ENCODE measurements at regions not wholly inside any gene's neighbourhood (a gene's known extent, or its start where the extent isn't known, plus 50 kb on each side); places are given as distances from the start of the nearest gene placed in this dataset.

- no peak overlapping the region for H3K4me3 Mint-ChIP-seq
- H3K4me1 Mint-ChIP-seq: peaks cover 13% of the 10 kb centered on the region
- no peak for TF ChIP-seq CTCF (IDR thresholded peaks at IDR 0.05)
- peaks cover 7% of the 10 kb centered on the region for H3K9me3 Mint-ChIP-seq
- DNase-seq: no peak
- H3K27me3 Mint-ChIP-seq (ENCODE audit: low read depth, poor library complexity): peaks cover 4% of the 10 kb centered on the region
- H3K27ac Mint-ChIP-seq: no peak overlapping the region
- no peaks in the 10 kb centered on the region for H3K36me3 Mint-ChIP-seq (ENCODE audit: low read depth)
Measured at GRCh38 chr10:10293041-10293440, 724.6 kb upstream of the CELF2 start.

GRCh38 chr10:10293481-10293951 is 724.2 kb upstream of the CELF2 start:
- TF ChIP-seq CTCF (IDR thresholded peaks at IDR 0.05): no peak
- Mint-ChIP-seq H3K36me3 (ENCODE audit: low read depth) (no peaks in the 10 kb centered on the region), H3K4me1 (peaks cover 13% of the 10 kb centered on the region), H3K27ac (no peak overlapping the region), H3K27me3 (ENCODE audit: low read depth, poor library complexity) (peaks cover 4% of the 10 kb centered on the region), H3K9me3 (peaks cover 7% of the 10 kb centered on the region), H3K4me3 (no peak overlapping the region)
- peak; percentile 26 for DNase-seq

- H3K27me3 Mint-ChIP-seq (ENCODE audit: low read depth, poor library complexity): peaks cover 4% of the 10 kb centered on the region
- peaks cover 7% of the 10 kb centered on the region for H3K9me3 Mint-ChIP-seq
- H3K36me3 Mint-ChIP-seq (ENCODE audit: low read depth): no peaks in the 10 kb centered on the region
- no peak overlapping the region for H3K27ac Mint-ChIP-seq
- peak overlapping the region; percentile 28 for H3K4me3 Mint-ChIP-seq
- DNase-seq: no peak
- TF ChIP-seq CTCF (IDR thresholded peaks at IDR 0.05): no peak
- H3K4me1 Mint-ChIP-seq: peaks cover 13% of the 10 kb centered on the region
Measured at GRCh38 chr10:10294184-10294880, 723.3 kb upstream of the CELF2 start.

- Mint-ChIP-seq H3K36me3 (ENCODE audit: low read depth) (no peaks in the 10 kb centered on the region), H3K27me3 (ENCODE audit: low read depth, poor library complexity) (peaks cover 4% of the 10 kb centered on the region), H3K4me3 (peak overlapping the region; percentile 28), H3K27ac (no peak overlapping the region), H3K4me1 (peaks cover 13% of the 10 kb centered on the region), H3K9me3 (peaks cover 7% of the 10 kb centered on the region)
- DNase-seq: peak; percentile 6
- TF ChIP-seq CTCF (IDR thresholded peaks at IDR 0.05): no peak
Measured at GRCh38 chr10:10294881-10295529, 722.7 kb upstream of the CELF2 start.

GRCh38 chr10:10295537-10295936 is 722.1 kb upstream of the CELF2 start:
- Mint-ChIP-seq H3K9me3 (peaks cover 7% of the 10 kb centered on the region), H3K27ac (no peak overlapping the region), H3K27me3 (ENCODE audit: low read depth, poor library complexity) (peaks cover 4% of the 10 kb centered on the region), H3K36me3 (ENCODE audit: low read depth) (no peaks in the 10 kb centered on the region), H3K4me3 (peak overlapping the region; percentile 9), H3K4me1 (peaks cover 13% of the 10 kb centered on the region)
- no peak for DNase-seq
- TF ChIP-seq CTCF (IDR thresholded peaks at IDR 0.05): no peak

All from nephron progenitor cell (in vitro differentiated cells).